ENCODE measurements at regions not wholly inside any gene's neighbourhood (a gene's known extent, or its start where the extent isn't known, plus 50 kb on each side); places are given as distances from the start of the nearest gene placed in this dataset.

- TF ChIP-seq CTCF (conservative IDR thresholded peaks at IDR 0.05; ENCODE audit: low read depth, low read length) (no peak), EZH2 (IDR thresholded peaks at IDR 0.05; ENCODE audit: low read length, unreplicated experiment) (no peak)
Observed at GRCh38 chr1:222109836-222110235, 367.9 kb upstream of the DUSP10 start.

All from PC-3 (cell line).